ENCODE measurements at regions not wholly inside any gene's neighbourhood (a gene's known extent, or its start where the extent isn't known, plus 50 kb on each side); places are given as distances from the start of the nearest gene placed in this dataset.

DNA sequence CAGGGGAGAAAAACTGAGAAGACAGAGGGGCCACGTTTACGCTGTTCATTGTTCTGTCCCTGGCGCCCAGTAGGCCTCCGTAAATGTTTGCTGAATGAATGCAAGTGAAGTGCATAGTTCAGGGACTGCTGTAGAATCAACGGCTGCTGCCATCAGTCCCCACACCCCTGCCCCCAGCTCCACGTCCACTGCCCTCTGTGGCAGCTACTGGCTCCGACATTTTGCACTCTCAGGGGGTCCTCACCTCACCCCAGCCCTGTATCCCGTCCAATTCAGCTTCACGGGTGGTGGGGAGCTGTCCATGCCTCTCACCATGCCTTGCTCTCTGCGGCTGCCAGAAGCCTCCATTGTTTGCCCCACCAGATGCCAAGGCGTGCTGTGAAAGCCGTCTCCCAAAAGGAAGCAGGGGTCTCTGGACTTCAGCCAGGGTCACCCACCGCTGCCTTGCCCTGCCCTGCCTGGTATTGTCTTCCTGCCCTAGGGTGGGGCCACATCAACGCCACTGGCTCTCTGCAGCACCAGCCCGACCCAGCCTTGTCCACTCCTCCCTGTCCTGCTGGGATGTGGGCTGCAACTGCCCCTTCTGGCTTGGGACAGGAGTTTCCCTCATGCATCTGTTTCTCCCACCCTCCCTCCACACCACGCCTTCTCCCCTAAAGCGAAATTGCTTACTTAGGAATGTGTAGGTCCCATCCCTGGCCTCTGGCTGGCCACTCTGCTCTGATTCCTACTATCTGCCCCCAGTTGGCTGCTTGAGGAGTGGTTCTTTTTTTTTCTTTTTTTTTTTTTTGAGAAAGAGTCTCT is 86.0 kb downstream of the RHOB start:
- H3K9me1 ChIP-seq (ENCODE audit: control insufficient read depth, extremely low read depth, insufficient read depth, low read length): no peaks in the 10 kb centered on the region
- no peaks in the 10 kb centered on the region for H3K36me3 ChIP-seq (ENCODE audit: control insufficient read depth in 2 of 2, extremely low read depth in 1 of 2, insufficient read depth in 2 of 2, low read length in 2 of 2)
- H3K27me3 ChIP-seq (ENCODE audit: control insufficient read depth, extremely low read depth, insufficient read depth, low read length): no peaks in the 10 kb centered on the region
- H4K20me1 ChIP-seq (ENCODE audit: control insufficient read depth, extremely low read depth, insufficient read depth, low read length): no peaks in the 10 kb centered on the region
- dilution Hi-C loops (cut with MboI; ENCODE audit: extremely low pct_ligation_motif_present, low sequenced_read_pairs): no loop called here
- no peaks in the 10 kb centered on the region for H3K9me3 ChIP-seq (ENCODE audit: control insufficient read depth, low read depth, low read length)
- no peak overlapping the region for H2AFZ ChIP-seq (ENCODE audit: control insufficient read depth, low read length)
- no peaks in the 10 kb centered on the region for H3K79me2 ChIP-seq (ENCODE audit: control insufficient read depth, insufficient read depth, low read length)
- H3K9ac ChIP-seq (ENCODE audit: control insufficient read depth, extremely low read depth, insufficient read depth, low read length): no peak overlapping the region
- no peak for TF ChIP-seq EZH2 (IDR thresholded peaks at IDR 0.05; ENCODE audit: low read length)
- TF ChIP-seq, protein P1, sequence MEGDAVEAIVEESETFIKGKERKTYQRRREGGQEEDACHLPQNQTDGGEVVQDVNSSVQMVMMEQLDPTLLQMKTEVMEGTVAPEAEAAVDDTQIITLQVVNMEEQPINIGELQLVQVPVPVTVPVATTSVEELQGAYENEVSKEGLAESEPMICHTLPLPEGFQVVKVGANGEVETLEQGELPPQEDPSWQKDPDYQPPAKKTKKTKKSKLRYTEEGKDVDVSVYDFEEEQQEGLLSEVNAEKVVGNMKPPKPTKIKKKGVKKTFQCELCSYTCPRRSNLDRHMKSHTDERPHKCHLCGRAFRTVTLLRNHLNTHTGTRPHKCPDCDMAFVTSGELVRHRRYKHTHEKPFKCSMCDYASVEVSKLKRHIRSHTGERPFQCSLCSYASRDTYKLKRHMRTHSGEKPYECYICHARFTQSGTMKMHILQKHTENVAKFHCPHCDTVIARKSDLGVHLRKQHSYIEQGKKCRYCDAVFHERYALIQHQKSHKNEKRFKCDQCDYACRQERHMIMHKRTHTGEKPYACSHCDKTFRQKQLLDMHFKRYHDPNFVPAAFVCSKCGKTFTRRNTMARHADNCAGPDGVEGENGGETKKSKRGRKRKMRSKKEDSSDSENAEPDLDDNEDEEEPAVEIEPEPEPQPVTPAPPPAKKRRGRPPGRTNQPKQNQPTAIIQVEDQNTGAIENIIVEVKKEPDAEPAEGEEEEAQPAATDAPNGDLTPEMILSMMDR (optimal IDR thresholded peaks at IDR 0.05 in 1 of 3, IDR thresholded peaks at IDR 0.05 in 1 of 3, conservative IDR thresholded peaks at IDR 0.05 in 1 of 3; ENCODE audit: extremely low read depth in 1 of 3, insufficient read depth in 2 of 3, low read length in 3 of 3): no peak
- H3K27ac ChIP-seq (ENCODE audit: control insufficient read depth, insufficient read depth, low read length): no peak overlapping the region
- H3K4me3 ChIP-seq (ENCODE audit: control insufficient read depth in 2 of 3, extremely low read depth in 1 of 3, insufficient read depth in 2 of 3, low read depth in 1 of 3, low read length in 3 of 3): no peak overlapping the region
- DNase-seq (ENCODE audit: low read depth, low spot score) (no peak), FAIRE-seq (no peak)
- H3K4me1 ChIP-seq (ENCODE audit: control insufficient read depth, extremely low read depth, insufficient read depth, low read length): no peaks in the 10 kb centered on the region
- H3K4me2 ChIP-seq (ENCODE audit: control insufficient read depth, extremely low read depth, insufficient read depth, low read depth, low read length): no peak overlapping the region

DNA sequence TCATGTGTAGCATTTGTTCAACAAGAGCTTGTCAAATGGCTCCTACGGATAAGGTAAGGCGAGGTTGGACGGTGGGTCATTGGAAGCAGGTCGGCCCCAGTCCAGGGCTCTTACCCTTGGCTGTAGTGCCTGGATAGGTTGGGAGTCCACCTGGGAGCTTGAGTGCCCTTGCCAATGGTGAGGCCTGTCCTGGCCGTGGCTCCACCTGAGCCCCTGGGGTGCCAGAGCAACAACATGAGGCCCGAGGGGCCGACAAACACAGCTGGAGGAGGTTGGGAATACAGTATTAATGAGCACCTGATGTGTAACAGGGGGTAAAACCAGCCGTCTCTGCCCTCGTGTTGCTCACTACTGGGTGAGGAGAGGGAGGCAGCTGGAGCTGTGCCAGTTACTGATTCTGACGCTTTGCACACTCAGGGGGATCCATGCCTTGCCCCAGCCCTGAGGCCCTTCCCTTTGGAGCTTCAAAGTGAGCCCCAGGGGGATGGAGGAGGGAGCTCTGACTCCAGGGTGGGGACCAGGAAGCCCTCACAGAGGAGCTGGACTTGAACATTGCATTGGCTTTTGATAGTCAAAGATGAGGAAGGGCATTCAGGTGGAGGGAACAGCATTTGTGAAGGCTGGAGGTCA is 87.2 kb downstream of the RHOB start:
- H2AFZ ChIP-seq (ENCODE audit: control insufficient read depth, low read length): no peak overlapping the region
- dilution Hi-C loops (cut with MboI; ENCODE audit: extremely low pct_ligation_motif_present, low sequenced_read_pairs): no loop called here
- no peak overlapping the region for H3K9ac ChIP-seq (ENCODE audit: control insufficient read depth, extremely low read depth, insufficient read depth, low read length)
- H3K36me3 ChIP-seq (ENCODE audit: control insufficient read depth in 2 of 2, extremely low read depth in 1 of 2, insufficient read depth in 2 of 2, low read length in 2 of 2): no peaks in the 10 kb centered on the region
- no peaks in the 10 kb centered on the region for H3K9me3 ChIP-seq (ENCODE audit: control insufficient read depth, low read depth, low read length)
- H3K79me2 ChIP-seq (ENCODE audit: control insufficient read depth, insufficient read depth, low read length): no peaks in the 10 kb centered on the region
- FAIRE-seq: no peak
- H3K4me2 ChIP-seq (ENCODE audit: control insufficient read depth, extremely low read depth, insufficient read depth, low read depth, low read length): no peak overlapping the region
- H4K20me1 ChIP-seq (ENCODE audit: control insufficient read depth, extremely low read depth, insufficient read depth, low read length): no peaks in the 10 kb centered on the region
- H3K9me1 ChIP-seq (ENCODE audit: control insufficient read depth, extremely low read depth, insufficient read depth, low read length): no peaks in the 10 kb centered on the region
- peaks cover 2% of the 10 kb centered on the region for H3K4me1 ChIP-seq (ENCODE audit: control insufficient read depth, extremely low read depth, insufficient read depth, low read length)
- no peak overlapping the region for H3K4me3 ChIP-seq (ENCODE audit: control insufficient read depth in 2 of 3, extremely low read depth in 1 of 3, insufficient read depth in 2 of 3, low read depth in 1 of 3, low read length in 3 of 3)
- no peaks in the 10 kb centered on the region for H3K27me3 ChIP-seq (ENCODE audit: control insufficient read depth, extremely low read depth, insufficient read depth, low read length)
- no peak overlapping the region for H3K27ac ChIP-seq (ENCODE audit: control insufficient read depth, insufficient read depth, low read length)
- TF ChIP-seq, protein P1 (optimal IDR thresholded peaks at IDR 0.05 in 1 of 3, IDR thresholded peaks at IDR 0.05 in 1 of 3, conservative IDR thresholded peaks at IDR 0.05 in 1 of 3; ENCODE audit: extremely low read depth in 1 of 3, insufficient read depth in 2 of 3, low read length in 3 of 3): no peak
- TF ChIP-seq EZH2 (IDR thresholded peaks at IDR 0.05; ENCODE audit: low read length): no peak
- no peak for DNase-seq (ENCODE audit: low read depth, low spot score)

All from keratinocyte (primary cell).